GM19238 (cell line): ENCODE measurements at regions not wholly inside any gene's neighbourhood (a gene's known extent, or its start where the extent isn't known, plus 50 kb on each side); places are given as distances from the start of the nearest gene placed in this dataset.

Experiments used
- DNase-seq: peaks from one replicate; pipeline ENCODE4 v3.0.0; 2011; ENCODE audit warnings: low spot score; ENCODE audit not compliant: insufficient read length

DNA sequence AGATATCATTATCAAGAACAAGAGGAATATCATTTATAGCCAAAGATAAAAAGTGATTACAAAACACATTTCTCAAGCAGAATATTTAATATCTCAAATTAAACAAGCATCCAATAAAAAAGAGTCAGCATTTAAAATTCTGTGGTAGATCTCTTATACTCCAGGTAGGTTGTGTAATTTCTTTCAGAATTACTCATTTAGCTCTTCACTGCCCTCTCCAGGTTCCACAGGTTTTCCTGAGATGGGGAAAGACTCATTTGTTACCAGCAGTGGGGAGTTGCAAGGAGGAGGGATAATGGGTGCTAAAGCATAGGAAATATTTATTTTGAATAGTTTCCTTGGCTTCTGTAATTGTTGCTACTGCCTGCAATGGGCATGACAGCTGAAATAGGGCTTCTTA, 83.1 kb upstream of the RASGRP1 start:
- no peak for DNase-seq

DNA sequence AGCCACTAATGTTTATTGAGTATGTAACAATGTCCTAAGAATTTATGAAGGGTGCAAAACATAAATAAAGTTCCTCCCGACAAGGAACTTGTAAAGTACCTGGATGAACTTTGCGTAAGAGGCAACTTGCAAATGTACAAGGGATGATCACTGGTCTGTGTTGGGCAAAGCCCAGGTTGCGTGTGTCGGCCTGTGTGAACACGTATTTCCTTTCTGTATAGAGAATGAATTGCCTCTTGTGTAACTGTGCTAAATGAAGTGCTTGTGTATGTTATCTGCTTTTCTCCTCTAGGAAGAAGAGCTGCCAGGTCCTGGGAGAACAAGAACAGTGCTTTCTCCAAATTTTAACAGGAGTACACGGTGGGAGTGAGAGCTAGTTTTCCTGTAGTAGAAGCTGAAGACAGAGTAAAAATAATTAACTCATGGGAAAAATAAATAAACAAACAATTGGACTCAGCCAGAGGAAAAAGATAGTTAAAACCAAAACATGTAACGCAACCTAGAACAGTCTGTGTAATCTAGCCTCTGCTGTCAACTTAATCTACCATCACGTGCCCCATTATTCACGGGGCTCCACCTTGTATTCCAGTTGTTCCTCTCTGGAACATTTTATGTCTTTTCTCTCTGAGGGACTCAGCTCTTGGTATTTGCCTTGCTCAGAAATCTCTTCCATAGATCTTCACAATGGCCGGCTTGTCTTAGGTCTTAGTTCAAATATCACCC, 83.7 kb upstream of the RASGRP1 start:
- no peak for DNase-seq

DNA sequence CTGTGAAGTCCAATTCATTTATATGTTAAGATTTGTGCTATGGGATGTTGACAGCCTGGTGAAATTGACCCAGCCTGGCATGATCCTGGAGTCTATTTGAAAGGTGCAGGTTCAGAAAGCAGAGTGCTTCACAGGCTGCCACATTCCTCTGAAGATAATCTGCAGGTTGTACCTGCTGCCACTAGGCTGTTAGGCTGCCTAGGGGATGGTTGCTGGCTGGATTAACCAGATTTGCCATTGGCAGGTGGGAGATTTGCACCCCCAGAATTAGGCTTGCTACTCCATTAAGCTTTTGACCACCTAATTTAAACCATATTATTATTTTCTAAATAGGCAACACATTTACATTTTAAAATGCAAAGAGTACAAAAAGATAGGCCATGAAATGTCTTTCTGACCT, 85.8 kb upstream of the RASGRP1 start:
- DNase-seq: no peak

DNA sequence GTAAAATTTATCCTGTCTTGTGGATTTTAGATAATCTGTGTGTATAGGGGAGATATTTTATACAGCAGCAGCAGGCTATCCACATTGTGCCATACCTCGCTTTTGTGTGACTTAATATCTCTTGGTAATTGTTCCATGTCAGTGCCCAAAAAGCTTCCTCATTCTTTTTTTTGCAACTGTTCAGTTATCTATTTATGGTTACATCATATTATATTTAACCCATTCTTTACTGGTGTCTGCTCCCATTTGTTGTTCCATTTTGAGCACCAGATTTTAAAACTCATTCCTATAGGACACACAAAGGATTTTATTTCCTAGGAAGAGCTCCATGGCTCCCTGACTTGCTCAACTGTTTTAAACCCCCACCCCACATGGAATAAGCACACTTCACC, 86.3 kb upstream of the RASGRP1 start:
- DNase-seq: no peak

- no peak for DNase-seq
Observed at GRCh38 chr15:38651328-38652038, 86.9 kb upstream of the RASGRP1 start.

GRCh38 chr15:38652183-38652794, 87.7 kb upstream of the RASGRP1 start:
- DNase-seq: no peak

DNA sequence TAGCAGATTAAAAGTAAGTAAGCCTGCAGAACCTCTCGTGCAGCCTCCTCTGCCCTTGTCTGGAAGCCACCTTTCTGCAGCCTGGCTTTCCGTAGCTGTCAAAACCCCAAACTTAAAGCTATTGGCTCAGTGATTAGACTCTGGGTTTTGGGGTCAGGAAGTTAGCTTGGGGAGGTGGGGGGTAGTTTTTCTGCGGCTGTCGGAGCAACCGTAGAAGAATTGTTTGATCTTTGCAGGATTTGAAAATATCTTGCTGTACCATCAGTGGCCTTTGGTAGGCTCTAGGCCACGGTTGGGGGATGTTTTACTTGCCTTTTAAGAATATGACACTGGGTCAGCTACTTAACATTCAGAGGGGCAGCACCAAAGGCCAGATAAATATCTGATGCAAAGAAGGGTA, 88.4 kb upstream of the RASGRP1 start:
- no peak for DNase-seq

- DNase-seq: no peak
Observed at GRCh38 chr15:38658431-38658830, 93.8 kb upstream of the RASGRP1 start.

DNA sequence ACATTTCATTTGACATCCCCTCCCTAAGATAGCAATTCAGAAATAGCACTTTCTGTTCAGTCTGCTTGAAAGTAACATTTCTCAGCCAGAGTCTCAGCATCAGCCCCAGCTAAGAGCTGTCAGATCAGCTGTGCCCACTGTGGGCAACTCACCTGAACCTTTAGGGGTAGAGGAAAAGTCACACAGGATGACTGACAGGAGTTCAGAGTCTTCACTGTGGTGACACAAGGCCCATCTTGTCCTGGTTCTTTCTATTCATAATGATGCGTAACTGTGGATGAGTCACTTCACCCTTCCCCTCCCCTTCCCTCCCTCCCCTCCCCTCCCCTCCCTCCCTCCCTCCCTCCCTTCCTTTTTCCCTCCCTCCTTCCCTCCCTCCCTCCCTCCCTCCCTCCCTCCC, 96.1 kb upstream of the RASGRP1 start:
- no peak for DNase-seq

DNA sequence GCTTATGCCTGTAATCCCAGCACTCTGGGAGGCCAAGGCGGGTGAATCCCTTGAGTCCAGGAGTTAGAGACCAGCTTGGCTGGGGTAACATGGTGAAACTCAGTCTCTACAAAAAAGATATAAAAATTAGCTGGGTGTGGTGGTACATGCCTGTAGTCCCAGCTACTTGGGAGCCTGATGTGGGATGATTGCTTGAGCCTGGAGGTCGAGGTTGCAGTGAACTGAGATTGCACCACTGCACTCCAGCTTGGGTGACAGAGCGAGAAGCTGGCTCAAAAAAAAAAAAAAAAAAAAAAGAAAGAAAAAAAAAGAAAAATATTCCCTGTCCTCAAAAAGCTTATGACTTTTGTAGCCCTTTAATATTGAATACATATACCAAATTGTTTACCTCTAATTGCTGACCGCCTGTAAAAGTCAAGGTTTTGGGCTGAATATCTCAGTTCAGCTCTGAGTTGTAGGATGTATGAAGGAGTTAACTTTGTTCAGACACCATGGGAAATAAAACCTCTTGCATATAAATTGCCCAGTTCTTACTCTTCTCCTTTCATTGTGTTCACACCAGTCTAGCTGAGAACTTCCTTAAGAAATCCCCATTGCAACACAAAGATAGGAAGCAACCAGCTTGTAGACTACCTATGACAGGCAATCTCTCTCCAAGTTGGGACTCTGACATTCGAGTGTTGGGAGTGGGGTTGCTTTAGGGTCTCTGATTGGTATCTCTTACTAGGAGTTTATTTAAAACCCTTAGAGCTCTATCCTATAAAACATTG, 97.6 kb upstream of the RASGRP1 start:
- no peak for DNase-seq

DNA sequence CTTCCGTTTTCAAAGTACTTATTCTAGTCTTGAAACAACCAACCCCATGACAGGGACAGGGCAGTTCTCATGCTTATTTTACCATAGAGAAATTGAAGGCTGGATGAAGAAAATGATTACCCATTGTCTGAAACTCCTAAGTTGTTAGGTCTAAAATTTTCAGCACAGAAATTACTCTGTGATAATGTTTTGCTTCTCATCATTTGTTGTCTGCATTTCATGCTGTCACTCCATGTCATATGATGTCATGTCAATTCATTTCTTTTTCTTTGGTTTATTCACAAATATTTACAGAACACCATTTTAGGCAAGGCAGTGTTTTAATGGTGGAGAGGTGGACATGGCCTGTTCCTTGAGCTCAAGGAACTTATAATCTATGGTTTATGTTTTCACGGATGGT, 98.2 kb upstream of the RASGRP1 start:
- DNase-seq: no peak

- DNase-seq: no peak
Observed at GRCh38 chr15:38665586-38666305, 101.1 kb upstream of the RASGRP1 start.

DNA sequence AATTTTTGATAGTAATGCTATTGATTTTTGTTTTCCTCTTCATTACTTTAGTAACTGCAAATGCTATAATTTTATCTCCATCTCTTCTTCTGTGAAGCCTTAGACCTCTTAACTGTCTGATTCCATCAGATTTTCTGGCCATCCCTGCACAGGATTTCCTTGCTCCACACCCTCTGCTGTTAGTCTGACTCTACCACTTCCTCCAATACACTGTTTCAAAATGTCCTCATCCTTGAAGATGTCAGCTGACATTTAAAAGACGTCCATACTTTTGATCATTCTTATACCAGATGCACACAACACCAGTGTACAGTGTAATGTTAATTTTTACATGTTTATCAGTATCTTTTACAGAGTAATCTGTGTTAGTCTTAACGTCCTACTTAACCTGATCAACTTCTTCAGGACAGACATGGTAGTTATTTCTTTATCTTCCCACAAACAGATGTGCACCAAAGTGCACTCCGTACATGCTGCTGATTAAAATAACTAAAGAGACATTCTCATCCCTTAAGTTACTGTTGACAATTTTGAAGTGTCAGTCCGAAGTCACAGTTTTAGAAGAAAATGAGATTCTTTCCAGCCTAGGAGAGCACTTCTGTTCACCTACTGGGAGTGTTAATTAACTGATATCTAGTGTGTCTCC, 102.4 kb upstream of the RASGRP1 start:
- DNase-seq: no peak

DNA sequence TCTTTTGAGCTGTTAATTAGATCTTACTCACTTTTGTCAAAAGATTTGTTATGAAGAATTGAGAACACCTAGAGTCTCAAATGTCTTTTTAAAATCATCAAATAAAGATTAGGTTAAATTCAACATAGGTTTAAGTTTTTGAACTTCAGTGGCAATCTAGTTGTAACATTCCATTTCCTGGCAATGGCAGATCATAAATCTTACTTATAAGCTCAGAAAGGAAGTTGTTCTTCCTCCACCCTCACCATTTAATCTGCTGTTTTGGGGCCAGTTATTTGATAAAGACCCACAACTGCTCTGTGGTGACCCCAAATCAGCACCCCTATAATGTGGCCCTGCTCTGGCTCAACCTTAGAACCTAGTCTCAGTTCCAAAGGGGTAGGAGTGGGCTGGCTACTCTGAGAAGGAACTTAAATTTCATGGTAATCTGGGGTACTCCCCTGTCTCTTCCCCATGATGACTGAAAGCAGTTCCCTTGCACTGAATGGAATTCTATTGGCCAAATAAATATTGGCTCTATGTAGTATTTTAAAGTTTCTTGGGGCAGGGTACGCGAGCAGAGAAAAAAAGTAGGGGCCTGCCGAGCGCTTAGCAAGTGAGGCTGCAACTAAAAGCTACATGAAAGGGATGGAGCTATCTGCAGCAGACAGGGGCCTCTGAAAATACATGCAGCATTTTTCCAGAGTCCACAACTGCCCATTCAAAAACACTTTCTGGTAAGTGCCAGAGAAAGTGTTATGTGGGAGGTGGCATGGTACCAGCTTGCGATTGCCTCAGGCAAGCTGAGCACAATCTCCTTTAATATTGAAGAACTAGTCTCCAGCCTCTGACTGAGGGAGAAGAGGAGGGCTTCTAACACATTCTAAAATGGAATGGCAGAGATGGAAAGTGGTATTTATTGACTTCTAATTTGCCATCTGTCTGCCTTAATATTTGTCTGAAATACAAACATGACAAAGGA, 103.6 kb upstream of the RASGRP1 start:
- no peak for DNase-seq

GRCh38 chr15:38668898-38669391, 104.3 kb upstream of the RASGRP1 start:
- DNase-seq: no peak

- DNase-seq: no peak
Observed at GRCh38 chr15:38670128-38671005, 105.8 kb upstream of the RASGRP1 start.

DNA sequence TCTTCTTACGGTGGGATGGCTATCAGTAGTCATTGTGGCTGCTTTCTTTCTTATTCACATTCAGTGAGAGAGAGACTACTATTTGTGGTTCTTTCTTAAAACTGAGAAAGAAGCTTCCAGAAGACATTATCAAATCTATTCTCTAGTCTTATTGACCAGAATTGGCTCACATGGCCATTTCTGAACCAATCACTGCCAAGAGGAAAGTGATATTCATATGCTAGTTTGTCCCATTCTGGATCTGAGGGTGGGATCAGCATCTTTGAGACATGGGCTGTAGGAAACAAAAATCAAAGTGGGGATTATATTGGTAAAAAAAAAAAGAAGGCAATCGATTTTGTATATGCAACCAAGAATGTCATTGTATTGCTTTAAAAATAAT, 106.4 kb upstream of the RASGRP1 start:
- no peak for DNase-seq

DNA sequence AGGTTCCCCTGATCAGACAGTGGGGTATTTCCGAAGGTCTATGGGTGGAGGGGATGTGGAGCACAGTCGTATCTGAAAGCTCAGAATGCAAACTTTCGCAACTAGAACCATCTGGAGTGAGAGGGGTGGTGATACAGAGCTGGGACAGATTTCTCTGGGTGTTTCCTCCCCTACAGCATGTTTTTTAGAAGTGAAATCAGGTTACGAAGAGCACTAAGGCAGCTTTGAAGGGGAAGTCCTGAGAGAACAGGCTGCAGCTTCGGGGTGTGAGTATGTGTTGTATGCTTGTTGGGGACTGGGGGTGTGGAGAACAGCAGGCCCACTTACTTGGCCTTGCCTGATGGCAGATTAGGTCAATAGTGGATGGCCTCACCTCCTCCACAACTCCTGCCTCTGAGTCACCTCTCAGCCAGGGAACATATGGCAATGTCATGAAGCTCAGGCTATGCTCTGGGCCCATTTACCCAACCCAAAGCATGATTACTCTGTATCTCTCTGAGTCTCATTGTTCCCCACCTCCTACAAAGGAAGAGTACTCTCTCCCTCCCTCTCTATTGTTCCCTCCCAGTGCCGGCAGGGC, 107.2 kb upstream of the RASGRP1 start:
- no peak for DNase-seq
